ENCODE measurements at regions not wholly inside any gene's neighbourhood (a gene's known extent, or its start where the extent isn't known, plus 50 kb on each side); places are given as distances from the start of the nearest gene placed in this dataset.

GRCh38 chr11:123305601-123306375 lies 110.7 kb upstream of the CLMP start:
- Histone ChIP-seq H3K36me3 (ENCODE audit: insufficient read depth, low read length) (no peaks in the 10 kb centered on the region), H3K4me1 (ENCODE audit: insufficient read depth, low read length) (peaks cover 13% of the 10 kb centered on the region), H3K27ac (ENCODE audit: low read depth, low read length) (no peak overlapping the region), H2AFZ (ENCODE audit: low read depth, low read length) (no peak overlapping the region), H3K27me3 (ENCODE audit: insufficient read depth, low read length) (peaks cover 2% of the 10 kb centered on the region), H3K9me3 (ENCODE audit: insufficient read depth, low read depth, low read length) (no peaks in the 10 kb centered on the region), H4K20me1 (ENCODE audit: insufficient read depth, low read length) (no peaks in the 10 kb centered on the region), H3K79me2 (ENCODE audit: insufficient read depth, low read length) (no peaks in the 10 kb centered on the region), H3K4me2 (ENCODE audit: low read length) (no peak overlapping the region), H3K4me3 (ENCODE audit: insufficient read depth, low read depth, low read length) (no peak overlapping the region), H3K9ac (ENCODE audit: low read length) (no peak overlapping the region)
- Mint-ChIP-seq H3K4me1 (ENCODE audit: low read depth, unreplicated experiment) (peaks cover 19% of the 10 kb centered on the region), H3K27ac (ENCODE audit: unreplicated experiment) (no peak overlapping the region), H3K27me3 (ENCODE audit: low read depth, unreplicated experiment) (peaks cover 9% of the 10 kb centered on the region), H3K36me3 (ENCODE audit: low read depth, unreplicated experiment) (no peaks in the 10 kb centered on the region), H3K4me3 (ENCODE audit: unreplicated experiment) (no peak overlapping the region), H3K9me3 (ENCODE audit: unreplicated experiment) (no peaks in the 10 kb centered on the region)
- FAIRE-seq (no peak), DNase-seq (ENCODE audit: low read depth) (no peak)
- no peak for TF ChIP-seq EZH2 (IDR thresholded peaks at IDR 0.05; ENCODE audit: insufficient read depth, low read length)
- TF ChIP-seq CTCF (IDR thresholded peaks at IDR 0.05; ENCODE audit: insufficient read depth, low read depth, low read length), result no peak

GRCh38 chr11:123304828-123305466 lies 109.9 kb upstream of the CLMP start:
- no peaks in the 10 kb centered on the region for H4K20me1 ChIP-seq (ENCODE audit: insufficient read depth, low read length)
- no peak overlapping the region for H3K4me3 Mint-ChIP-seq (ENCODE audit: unreplicated experiment)
- H3K79me2 ChIP-seq (ENCODE audit: insufficient read depth, low read length), result no peaks in the 10 kb centered on the region
- no peaks in the 10 kb centered on the region for H3K9me3 Mint-ChIP-seq (ENCODE audit: unreplicated experiment)
- DNase-seq (ENCODE audit: low read depth) (no peak), FAIRE-seq (no peak)
- H3K4me3 ChIP-seq (ENCODE audit: insufficient read depth, low read depth, low read length), result no peak overlapping the region
- H3K4me2 ChIP-seq (ENCODE audit: low read length), result no peak overlapping the region
- H3K27ac Mint-ChIP-seq (ENCODE audit: unreplicated experiment), result no peak overlapping the region
- H3K4me1 Mint-ChIP-seq (ENCODE audit: low read depth, unreplicated experiment), result peaks cover 19% of the 10 kb centered on the region
- peaks cover 4% of the 10 kb centered on the region for H3K27me3 ChIP-seq (ENCODE audit: insufficient read depth, low read length)
- H3K9ac ChIP-seq (ENCODE audit: low read length), result no peak overlapping the region
- H3K9me3 ChIP-seq (ENCODE audit: insufficient read depth, low read depth, low read length), result no peaks in the 10 kb centered on the region
- TF ChIP-seq EZH2 (IDR thresholded peaks at IDR 0.05; ENCODE audit: insufficient read depth, low read length), result no peak
- TF ChIP-seq CTCF (IDR thresholded peaks at IDR 0.05; ENCODE audit: insufficient read depth, low read depth, low read length), result no peak
- no peak overlapping the region for H2AFZ ChIP-seq (ENCODE audit: low read depth, low read length)
- H3K27me3 Mint-ChIP-seq (ENCODE audit: low read depth, unreplicated experiment), result peaks cover 12% of the 10 kb centered on the region
- no peaks in the 10 kb centered on the region for H3K36me3 Mint-ChIP-seq (ENCODE audit: low read depth, unreplicated experiment)
- H3K36me3 ChIP-seq (ENCODE audit: insufficient read depth, low read length), result no peaks in the 10 kb centered on the region
- peaks cover 13% of the 10 kb centered on the region for H3K4me1 ChIP-seq (ENCODE audit: insufficient read depth, low read length)
- H3K27ac ChIP-seq (ENCODE audit: low read depth, low read length), result no peak overlapping the region

- peaks cover 13% of the 10 kb centered on the region for H3K4me1 ChIP-seq (ENCODE audit: insufficient read depth, low read length)
- H3K79me2 ChIP-seq (ENCODE audit: insufficient read depth, low read length), result no peaks in the 10 kb centered on the region
- Mint-ChIP-seq H3K4me3 (ENCODE audit: unreplicated experiment) (no peak overlapping the region), H3K9me3 (ENCODE audit: unreplicated experiment) (no peaks in the 10 kb centered on the region), H3K4me1 (ENCODE audit: low read depth, unreplicated experiment) (peaks cover 19% of the 10 kb centered on the region), H3K36me3 (ENCODE audit: low read depth, unreplicated experiment) (no peaks in the 10 kb centered on the region), H3K27me3 (ENCODE audit: low read depth, unreplicated experiment) (peaks cover 12% of the 10 kb centered on the region), H3K27ac (ENCODE audit: unreplicated experiment) (no peak overlapping the region)
- FAIRE-seq (no peak), DNase-seq (ENCODE audit: low read depth) (no peak)
- no peaks in the 10 kb centered on the region for H4K20me1 ChIP-seq (ENCODE audit: insufficient read depth, low read length)
- no peaks in the 10 kb centered on the region for H3K9me3 ChIP-seq (ENCODE audit: insufficient read depth, low read depth, low read length)
- H3K27ac ChIP-seq (ENCODE audit: low read depth, low read length), result no peak overlapping the region
- no peak overlapping the region for H3K9ac ChIP-seq (ENCODE audit: low read length)
- no peak overlapping the region for H3K4me3 ChIP-seq (ENCODE audit: insufficient read depth, low read depth, low read length)
- peaks cover 4% of the 10 kb centered on the region for H3K27me3 ChIP-seq (ENCODE audit: insufficient read depth, low read length)
- no peak overlapping the region for H2AFZ ChIP-seq (ENCODE audit: low read depth, low read length)
- H3K4me2 ChIP-seq (ENCODE audit: low read length), result no peak overlapping the region
- TF ChIP-seq EZH2 (IDR thresholded peaks at IDR 0.05; ENCODE audit: insufficient read depth, low read length) (no peak), CTCF (IDR thresholded peaks at IDR 0.05; ENCODE audit: insufficient read depth, low read depth, low read length) (no peak)
- no peaks in the 10 kb centered on the region for H3K36me3 ChIP-seq (ENCODE audit: insufficient read depth, low read length)
Measured at GRCh38 chr11:123303924-123304323, 108.9 kb upstream of the CLMP start.

Data from astrocyte (in vitro differentiated cells and primary cell).